Body of pancreas (tissue), 4 donors: ENCODE measurements at regions not wholly inside any gene's neighbourhood (a gene's known extent, or its start where the extent isn't known, plus 50 kb on each side); places are given as distances from the start of the nearest gene placed in this dataset.

Experiments used
- ATAC-seq: fragments of 150-250 bp; one replicate; pipeline ENCODE4 v1.9.1; 2016
- DNase-seq, 4 donors: peaks; one replicate each; pipeline ENCODE4 v3.0.0-alpha.2; 2019
- H3K27ac ChIP-seq, 4 donors: fragments of 200-600 bp; sonication (generic); 1 replicate in 3 of 4; 2 replicates in 1 of 4; pipeline versions ENCODE4 v1.5.1 to v1.6.1; 2016 to 2019; ENCODE audit warnings: mild to moderate bottlenecking in 1 of 4, mixed read lengths in 1 of 4, moderate library complexity in 1 of 4
- H3K27me3 ChIP-seq, 2 donors: fragments of 200-600 bp; sonication (generic); one replicate each; pipeline ENCODE4 v1.6.0; 2016; ENCODE audit warnings: mild to moderate bottlenecking in 1 of 2
- H3K36me3 ChIP-seq, 2 donors: fragments of 200-600 bp; sonication (generic); replicated peaks in 1 of 2; 2 replicates each; pipeline ENCODE4 v1.5.1; 2016; ENCODE audit warnings: low read depth in 2 of 2; ENCODE audit not compliant: insufficient read depth in 1 of 2
- H3K4me1 ChIP-seq: fragments of 200-600 bp; sonication (generic); one replicate; pipeline ENCODE4 v1.6.0; 2016
- H3K4me3 ChIP-seq, 2 donors: fragments of 200-600 bp; sonication (generic); 1 replicate in 1 of 2; 2 replicates in 1 of 2; pipeline ENCODE4 v1.5.1; 2016 to 2019
- H3K9me3 ChIP-seq, 3 donors: fragments of 200-600 bp; sonication (generic); 1 replicate in 2 of 3; 2 replicates in 1 of 3; pipeline ENCODE4 v1.5.1; 2016
- CTCF ChIP-seq, 7 experiments: fragments of 450-650 bp in 4 of 7; fragments of 200-600 bp in 3 of 7; sonication (generic) in 3 of 7; IDR thresholded peaks; one replicate each; pipeline ENCODE4 v1.5.1; 2016 to 2019; ENCODE audit warnings: antibody characterized with exemption in 7 of 7
- POLR2A ChIP-seq, 3 donors: fragments of 450-650 bp; IDR thresholded peaks; one replicate each; pipeline ENCODE4 v1.6.1; 2016; ENCODE audit warnings: antibody characterized with exemption in 3 of 3, mild to moderate bottlenecking in 2 of 3
- WGBS, 2 donors: methylation state at CpG; one replicate each; pipeline ENCODE4 v1.1.5; 2017; 5-methylcytosine and 5-hydroxymethylcytosine counted together
- intact Hi-C: fragments of 100-400 bp; cut with DNase I; formaldehyde crosslinking; loops from one replicate; pipeline ENCODE4 v1.15.1; 2023

GRCh38 chr1:82991569-82991968 lies 1007.4 kb downstream of the TTLL7 start:
- no peaks in the 10 kb centered on the region for H3K36me3 ChIP-seq
- no peak overlapping the region for H3K4me3 ChIP-seq
- H3K27me3 ChIP-seq, result no peaks in the 10 kb centered on the region
- TF ChIP-seq CTCF (IDR thresholded peaks at IDR 0.05) (no peak), POLR2A (IDR thresholded peaks at IDR 0.05) (no peak)
- no peaks in the 10 kb centered on the region for H3K9me3 ChIP-seq
- no peak for DNase-seq
- no peak for ATAC-seq
- intact Hi-C loops, result no loop called here
- 68 to 76% methylated on average over 2 of the region's 2 CpGs for WGBS, 2 donors
- H3K27ac ChIP-seq, result no peak overlapping the region
- H3K4me1 ChIP-seq, result no peaks in the 10 kb centered on the region

DNA sequence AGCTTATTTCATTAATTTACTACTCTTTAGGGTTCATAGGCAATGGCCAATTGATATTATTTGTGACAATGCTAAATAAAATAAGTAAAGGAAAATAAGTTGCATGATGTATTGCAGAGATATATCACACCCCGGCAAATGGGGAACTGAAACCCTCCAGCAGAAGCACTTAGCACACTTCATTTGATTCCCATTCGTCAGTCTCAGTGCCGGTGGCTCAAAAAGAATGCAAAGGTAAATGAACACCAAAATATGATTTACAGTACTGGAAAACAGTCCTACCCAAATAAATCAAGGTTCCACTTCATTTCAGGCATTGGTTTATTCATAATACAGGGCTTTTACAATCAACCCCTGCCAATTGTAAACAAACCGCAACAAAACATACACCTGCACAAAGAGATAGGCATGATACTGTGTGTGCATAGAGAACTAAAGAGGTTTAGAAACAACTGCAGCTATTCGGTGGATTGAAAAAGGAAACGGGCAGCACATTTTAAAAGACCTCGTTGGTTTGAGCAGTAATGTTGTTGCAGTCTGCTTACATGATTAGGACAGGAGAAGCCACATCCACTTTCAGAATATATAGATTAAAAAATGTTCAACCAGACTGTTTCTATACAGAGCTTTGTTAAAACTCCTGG lies 1019.2 kb downstream of the TTLL7 start:
- no peak for TF ChIP-seq POLR2A (IDR thresholded peaks at IDR 0.05)
- TF ChIP-seq CTCF (IDR thresholded peaks at IDR 0.05), result no peak
- H3K4me3 ChIP-seq, result no peak overlapping the region
- no peaks in the 10 kb centered on the region for H3K27me3 ChIP-seq
- H3K27ac ChIP-seq, result no peak overlapping the region
- intact Hi-C loops, result no loop called here
- ATAC-seq, result no peak
- WGBS, 2 donors, result 31 to 37% methylated on average over 7 of the region's 7 CpGs
- H3K4me1 ChIP-seq, result no peaks in the 10 kb centered on the region
- H3K9me3 ChIP-seq, result no peaks in the 10 kb centered on the region
- no peak for DNase-seq
- no peaks in the 10 kb centered on the region for H3K36me3 ChIP-seq

- no peaks in the 10 kb centered on the region for H3K9me3 ChIP-seq
- no peaks in the 10 kb centered on the region for H3K4me1 ChIP-seq
- H3K4me3 ChIP-seq, result no peak overlapping the region
- H3K36me3 ChIP-seq, result no peaks in the 10 kb centered on the region
- intact Hi-C loops, result no loop called here
- no peaks in the 10 kb centered on the region for H3K27me3 ChIP-seq
- 77 to 78% methylated on average over 10 of the region's 10 CpGs for whole genome bisulfite sequencing, 2 donors
- no peak overlapping the region for H3K27ac ChIP-seq
- ATAC-seq, result no peak
- no peak for TF ChIP-seq CTCF (IDR thresholded peaks at IDR 0.05)
- TF ChIP-seq POLR2A (IDR thresholded peaks at IDR 0.05), result no peak
- no peak for DNase-seq
Observed at GRCh38 chr1:82978461-82979324, 1020.2 kb downstream of the TTLL7 start.

GRCh38 chr1:82972841-82973553 lies 1025.9 kb downstream of the TTLL7 start:
- Histone ChIP-seq H3K4me3 (no peak overlapping the region), H3K27me3 (no peaks in the 10 kb centered on the region), H3K4me1 (no peaks in the 10 kb centered on the region), H3K9me3 (no peaks in the 10 kb centered on the region), H3K36me3 (no peaks in the 10 kb centered on the region), H3K27ac (no peak overlapping the region)
- 86 to 87% methylated on average over 14 to 15 of the region's 15 CpGs for WGBS, 2 donors
- DNase-seq, result no peak
- no peak for ATAC-seq
- TF ChIP-seq POLR2A (IDR thresholded peaks at IDR 0.05) (no peak), CTCF (IDR thresholded peaks at IDR 0.05) (no peak)
- intact Hi-C loops, result no loop called here
